ENCODE measurements at regions not wholly inside any gene's neighbourhood (a gene's known extent, or its start where the extent isn't known, plus 50 kb on each side); places are given as distances from the start of the nearest gene placed in this dataset.
A peak's percentile ranks its signal among the peaks of the same experiment; 100 is the strongest.

DNA sequence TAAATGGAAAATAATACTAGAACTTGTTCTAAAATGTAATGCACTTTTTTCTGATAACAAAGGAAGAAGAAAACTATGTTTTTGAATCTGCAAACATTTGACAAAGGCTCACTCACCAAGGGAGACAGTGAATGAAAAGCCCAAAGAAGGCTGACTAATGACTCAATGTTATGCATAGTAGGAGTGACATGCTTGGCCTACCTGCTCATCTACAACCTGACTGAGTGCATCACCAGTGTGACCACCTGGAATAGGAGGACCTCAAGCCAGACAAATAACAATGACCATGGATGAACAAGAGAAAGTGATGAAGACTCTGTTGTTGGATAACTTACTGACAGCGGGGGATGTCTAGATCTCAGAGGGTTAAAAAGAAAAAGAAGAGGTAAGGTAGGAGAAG lies 157.2 kb downstream of the SIM1 start:
- H3K9me3 ChIP-seq (ENCODE audit: low read length) = no peaks in the 10 kb centered on the region
- H3K9me2 ChIP-seq (ENCODE audit: insufficient read depth, low read length) = no peaks in the 10 kb centered on the region
- no peaks in the 10 kb centered on the region for H3K27me3 ChIP-seq (ENCODE audit: insufficient read depth, low read depth, low read length)
- no peak overlapping the region for H3K9ac ChIP-seq (ENCODE audit: low read length)
- H3K36me3 ChIP-seq (ENCODE audit: insufficient read depth, low read length) = no peaks in the 10 kb centered on the region
- no peak overlapping the region for H3K27ac ChIP-seq (ENCODE audit: low read length)
- H3K79me2 ChIP-seq (replicated peaks; ENCODE audit: insufficient read depth, low read length) = no peaks in the 10 kb centered on the region
- no peaks in the 10 kb centered on the region for H3F3A ChIP-seq (ENCODE audit: insufficient read depth, low read length, poor library complexity, severe bottlenecking)
- no peak overlapping the region for H2AFZ ChIP-seq (ENCODE audit: low read depth, low read length)
- no peaks in the 10 kb centered on the region for H4K20me1 ChIP-seq (ENCODE audit: insufficient read depth)
- H3K4me3 ChIP-seq (ENCODE audit: low read length) = no peak overlapping the region
- H3K4me2 ChIP-seq (ENCODE audit: low read length) = no peak overlapping the region
- TF ChIP-seq EP300 (conservative IDR thresholded peaks at IDR 0.05; ENCODE audit: poor library complexity, severe bottlenecking) (no peak), POLR2AphosphoS5 (IDR thresholded peaks at IDR 0.05) (no peak), TAF1 (IDR thresholded peaks at IDR 0.05; ENCODE audit: low read depth) (no peak), MXI1 (conservative IDR thresholded peaks at IDR 0.05; ENCODE audit: poor library complexity, severe bottlenecking) (no peak), EZH2 (IDR thresholded peaks at IDR 0.05; ENCODE audit: borderline replicate concordance, insufficient read depth, low read length, poor library complexity, severe bottlenecking) (no peak), RAD21 (conservative IDR thresholded peaks at IDR 0.05) (no peak), REST (IDR thresholded peaks at IDR 0.05; ENCODE audit: borderline replicate concordance) (no peak), SMC3 (conservative IDR thresholded peaks at IDR 0.05; ENCODE audit: poor library complexity) (no peak)
- TF ChIP-seq, protein P1, sequence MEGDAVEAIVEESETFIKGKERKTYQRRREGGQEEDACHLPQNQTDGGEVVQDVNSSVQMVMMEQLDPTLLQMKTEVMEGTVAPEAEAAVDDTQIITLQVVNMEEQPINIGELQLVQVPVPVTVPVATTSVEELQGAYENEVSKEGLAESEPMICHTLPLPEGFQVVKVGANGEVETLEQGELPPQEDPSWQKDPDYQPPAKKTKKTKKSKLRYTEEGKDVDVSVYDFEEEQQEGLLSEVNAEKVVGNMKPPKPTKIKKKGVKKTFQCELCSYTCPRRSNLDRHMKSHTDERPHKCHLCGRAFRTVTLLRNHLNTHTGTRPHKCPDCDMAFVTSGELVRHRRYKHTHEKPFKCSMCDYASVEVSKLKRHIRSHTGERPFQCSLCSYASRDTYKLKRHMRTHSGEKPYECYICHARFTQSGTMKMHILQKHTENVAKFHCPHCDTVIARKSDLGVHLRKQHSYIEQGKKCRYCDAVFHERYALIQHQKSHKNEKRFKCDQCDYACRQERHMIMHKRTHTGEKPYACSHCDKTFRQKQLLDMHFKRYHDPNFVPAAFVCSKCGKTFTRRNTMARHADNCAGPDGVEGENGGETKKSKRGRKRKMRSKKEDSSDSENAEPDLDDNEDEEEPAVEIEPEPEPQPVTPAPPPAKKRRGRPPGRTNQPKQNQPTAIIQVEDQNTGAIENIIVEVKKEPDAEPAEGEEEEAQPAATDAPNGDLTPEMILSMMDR (IDR thresholded peaks at IDR 0.05; ENCODE audit: poor library complexity, severe bottlenecking) = no peak

DNA sequence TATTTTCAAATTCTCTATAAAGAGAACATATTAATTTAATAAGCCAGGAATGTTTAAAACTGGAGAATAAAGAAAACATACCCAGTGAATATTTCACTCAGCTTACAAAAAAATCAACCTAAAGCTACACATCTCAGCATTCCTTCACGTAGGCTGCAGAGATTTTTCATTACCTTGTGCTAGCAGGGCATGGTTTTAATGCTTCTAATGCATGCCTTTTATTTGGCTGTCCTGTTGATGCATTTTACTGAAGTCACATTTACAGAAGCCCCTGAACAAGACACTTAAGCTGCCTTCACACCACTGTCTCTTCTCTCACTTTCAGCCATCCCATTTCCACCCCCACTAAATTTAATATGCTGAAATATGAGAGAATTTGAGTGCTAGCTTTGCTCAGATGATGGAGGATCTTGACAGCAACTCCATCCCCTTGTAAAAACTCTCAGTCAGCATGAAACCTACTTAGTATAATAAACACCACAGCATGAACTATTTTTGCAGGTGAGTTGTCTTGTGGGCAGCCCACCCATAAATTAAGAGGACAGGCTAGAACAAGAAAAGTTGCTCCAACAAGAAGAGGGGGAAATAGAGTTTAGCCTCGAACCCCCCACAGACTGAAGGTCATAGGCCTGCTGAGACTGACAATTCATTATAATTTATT lies 159.4 kb downstream of the SIM1 start:
- no peak overlapping the region for H2AFZ ChIP-seq (ENCODE audit: low read depth, low read length)
- H4K20me1 ChIP-seq (ENCODE audit: insufficient read depth) = no peaks in the 10 kb centered on the region
- peak overlapping the region; percentile 8 for H3K4me2 ChIP-seq (ENCODE audit: low read length)

More for the DNA sequence above, 159.4 kb downstream of the SIM1 start:
- TF ChIP-seq RAD21 (conservative IDR thresholded peaks at IDR 0.05) = no peak
- TF ChIP-seq POLR2AphosphoS5 (IDR thresholded peaks at IDR 0.05) = peak; percentile 21
- TF ChIP-seq EZH2 (IDR thresholded peaks at IDR 0.05; ENCODE audit: borderline replicate concordance, insufficient read depth, low read length, poor library complexity, severe bottlenecking) = no peak
- TF ChIP-seq EP300 (conservative IDR thresholded peaks at IDR 0.05; ENCODE audit: poor library complexity, severe bottlenecking) = peak; percentile 72
- Histone ChIP-seq H3K9me3 (ENCODE audit: low read length) (no peaks in the 10 kb centered on the region), H3K27ac (ENCODE audit: low read length) (no peak overlapping the region), H3K79me2 (replicated peaks; ENCODE audit: insufficient read depth, low read length) (no peaks in the 10 kb centered on the region), H3K9ac (ENCODE audit: low read length) (no peak overlapping the region), H3K4me3 (ENCODE audit: low read length) (no peak overlapping the region), H3K27me3 (ENCODE audit: insufficient read depth, low read depth, low read length) (no peaks in the 10 kb centered on the region), H3F3A (ENCODE audit: insufficient read depth, low read length, poor library complexity, severe bottlenecking) (no peaks in the 10 kb centered on the region), H3K36me3 (ENCODE audit: insufficient read depth, low read length) (no peaks in the 10 kb centered on the region), H3K9me2 (ENCODE audit: insufficient read depth, low read length) (no peaks in the 10 kb centered on the region)
